Stimulated activated CD4-positive, alpha-beta T cell treated with anti-CD3 and anti-CD28 coated beads, Interleukin-1b, Interleukin-23, amount 100 ng/mL, for 1 hour (primary cell): ENCODE measurements at regions not wholly inside any gene's neighbourhood (a gene's known extent, or its start where the extent isn't known, plus 50 kb on each side); places are given as distances from the start of the nearest gene placed in this dataset.

Experiments
- DNase-seq, 2 donors: peaks; one replicate each; pipeline ENCODE4 v3.0.0-alpha.2; 2020; ENCODE audit warnings: low read depth in 2 of 2

- DNase-seq: no peak
Observed at GRCh38 chr12:41891226-41891625, 253.4 kb downstream of the GXYLT1 start.

DNA sequence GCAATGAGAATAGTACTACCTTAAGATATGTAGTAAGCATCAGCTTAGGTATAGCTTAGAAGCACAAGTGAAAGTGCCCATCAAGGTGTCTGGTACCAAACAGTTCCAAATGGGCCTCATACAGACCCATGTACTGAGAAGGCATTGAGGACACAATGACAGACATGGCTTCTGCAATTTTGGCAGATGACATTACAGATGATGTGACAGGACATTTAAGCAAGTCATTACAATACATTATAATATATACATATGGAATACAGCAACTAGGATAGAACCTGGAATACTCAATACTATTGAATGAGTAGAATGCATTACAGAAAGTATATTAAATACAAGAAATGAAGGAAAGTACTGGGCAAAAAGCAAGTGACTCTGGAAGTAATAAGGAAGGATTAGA, 256.4 kb downstream of the GXYLT1 start:
- DNase-seq: no peak

GRCh38 chr12:41881891-41882805, 262.5 kb downstream of the GXYLT1 start:
- DNase-seq: no peak

DNA sequence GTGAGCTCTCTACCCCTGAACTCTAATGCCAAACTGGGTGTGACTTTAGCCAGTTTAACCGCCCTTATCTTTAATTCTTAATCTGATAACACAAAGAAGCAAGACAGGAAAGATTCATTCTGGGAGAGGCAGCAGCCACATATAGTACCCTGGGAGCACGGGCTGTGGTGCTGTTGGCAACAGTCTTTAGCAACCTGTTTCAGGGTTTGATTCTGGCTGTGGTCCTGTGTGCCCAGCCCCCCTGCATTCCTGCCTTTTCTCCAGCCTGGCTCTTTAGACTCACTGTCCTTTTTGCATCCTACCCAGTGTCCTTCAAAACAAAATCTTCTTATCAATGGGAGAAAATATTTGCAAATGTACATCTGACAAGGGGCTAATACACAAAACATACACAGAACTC, 275.2 kb downstream of the GXYLT1 start:
- no peak for DNase-seq

GRCh38 chr12:41866878-41867430, 277.7 kb downstream of the GXYLT1 start:
- DNase-seq: no peak

GRCh38 chr12:41856228-41856627, 288.4 kb downstream of the GXYLT1 start:
- no peak for DNase-seq

GRCh38 chr12:41850046-41850445, 294.6 kb downstream of the GXYLT1 start:
- no peak for DNase-seq

GRCh38 chr12:41846718-41847117, 298.0 kb downstream of the GXYLT1 start:
- DNase-seq: no peak

GRCh38 chr12:41836416-41836815, 308.3 kb downstream of the GXYLT1 start:
- DNase-seq: no peak

- no peak for DNase-seq
Observed at GRCh38 chr12:41835556-41835955, 309.1 kb downstream of the GXYLT1 start.

DNA sequence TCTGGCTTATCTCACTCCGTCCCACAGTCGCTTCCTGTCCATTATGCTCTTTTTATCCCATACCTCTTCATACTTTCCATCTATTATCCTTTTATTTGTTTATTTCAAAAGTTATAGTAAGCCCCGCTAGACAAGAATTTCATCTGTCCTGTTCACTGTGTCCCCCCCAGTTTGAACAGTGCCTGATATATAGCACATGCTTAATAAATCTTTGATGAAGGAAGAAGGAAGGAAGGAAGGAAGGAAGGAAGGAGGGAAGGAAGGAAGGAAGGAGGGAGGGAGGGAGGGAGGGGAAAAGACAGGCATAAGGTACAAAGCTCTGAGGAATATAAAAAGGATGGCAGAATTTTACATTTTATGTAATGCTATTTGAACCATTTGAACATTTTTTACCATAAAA, 324.7 kb downstream of the GXYLT1 start:
- no peak for DNase-seq

DNA sequence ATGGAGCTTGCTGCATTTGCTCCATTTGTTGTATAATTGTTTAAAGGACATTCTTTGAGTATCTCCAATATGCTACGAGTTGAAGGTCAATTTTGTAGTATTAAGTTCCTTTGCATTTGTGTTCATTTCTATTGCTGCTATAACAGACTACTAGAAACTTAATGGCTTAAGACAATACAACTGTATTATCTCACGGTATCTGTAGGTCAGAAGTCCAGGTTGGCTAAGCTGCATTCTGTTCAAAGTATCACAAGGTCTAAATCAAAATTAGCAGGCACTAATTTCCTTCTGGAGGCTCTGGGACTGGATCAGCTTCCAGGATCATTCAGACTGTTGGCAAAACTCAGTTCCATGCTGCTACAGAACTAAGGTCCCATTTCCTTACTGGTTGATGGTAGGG, 340.6 kb downstream of the GXYLT1 start:
- DNase-seq: no peak

DNA sequence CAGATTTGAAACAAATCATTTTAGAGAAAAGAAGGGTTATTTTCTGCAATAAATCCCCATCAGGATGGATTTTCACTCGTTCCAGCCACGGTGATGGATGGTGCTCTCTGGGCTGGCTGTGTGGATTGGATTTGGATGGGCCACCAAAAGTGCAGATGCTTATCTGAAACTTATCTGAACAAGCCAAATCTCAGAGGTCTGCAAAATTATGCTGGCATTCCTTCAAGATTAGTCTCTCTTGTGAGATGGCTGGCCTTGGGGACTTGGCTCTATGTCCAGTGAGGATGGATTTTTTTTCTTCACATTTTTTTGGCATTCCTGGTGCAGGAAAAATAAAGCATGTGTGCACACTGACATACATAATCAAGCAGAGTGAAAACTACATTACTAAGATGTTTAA, 341.9 kb downstream of the GXYLT1 start:
- no peak for DNase-seq

GRCh38 chr12:41801261-41801660, 343.4 kb downstream of the GXYLT1 start:
- DNase-seq: no peak

DNA sequence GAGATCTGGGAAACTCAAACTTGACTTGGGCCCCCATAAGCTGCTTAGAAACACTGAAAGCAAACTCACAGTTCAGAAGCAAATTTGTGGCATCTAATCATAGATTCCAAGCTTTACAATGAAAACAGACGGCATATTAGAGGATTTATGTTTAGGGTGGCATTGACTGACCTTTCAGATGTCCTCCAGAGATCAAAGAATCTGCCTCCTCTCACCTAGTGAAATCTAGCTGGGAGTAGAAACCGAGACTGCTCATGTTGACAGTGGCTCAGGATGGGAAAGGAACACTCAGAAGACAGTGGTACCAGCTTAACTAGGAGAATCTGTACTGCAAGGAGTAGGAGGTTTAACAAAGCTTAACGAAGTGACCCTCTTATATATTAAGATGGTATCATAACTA, 345.0 kb downstream of the GXYLT1 start:
- DNase-seq: no peak

DNA sequence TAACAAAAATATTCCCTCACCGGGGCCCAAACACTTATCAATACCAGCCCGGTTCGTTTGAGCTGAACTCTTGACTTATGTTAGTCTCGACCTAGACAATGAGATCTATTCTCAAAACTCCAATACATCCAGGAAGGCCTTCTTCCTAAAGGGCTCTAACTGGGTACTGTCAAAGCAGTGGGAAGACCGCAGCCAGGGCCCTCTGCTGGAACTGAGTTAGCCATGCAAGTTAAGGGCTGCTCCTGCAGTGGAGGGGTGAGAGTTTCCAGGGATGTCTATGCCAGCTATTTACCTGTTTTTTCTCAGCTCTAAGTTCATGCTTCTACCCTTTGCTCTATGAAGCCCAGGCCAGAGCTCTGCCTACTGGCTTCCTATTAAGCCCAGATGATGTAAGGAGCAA, 348.8 kb downstream of the GXYLT1 start:
- no peak for DNase-seq

DNA sequence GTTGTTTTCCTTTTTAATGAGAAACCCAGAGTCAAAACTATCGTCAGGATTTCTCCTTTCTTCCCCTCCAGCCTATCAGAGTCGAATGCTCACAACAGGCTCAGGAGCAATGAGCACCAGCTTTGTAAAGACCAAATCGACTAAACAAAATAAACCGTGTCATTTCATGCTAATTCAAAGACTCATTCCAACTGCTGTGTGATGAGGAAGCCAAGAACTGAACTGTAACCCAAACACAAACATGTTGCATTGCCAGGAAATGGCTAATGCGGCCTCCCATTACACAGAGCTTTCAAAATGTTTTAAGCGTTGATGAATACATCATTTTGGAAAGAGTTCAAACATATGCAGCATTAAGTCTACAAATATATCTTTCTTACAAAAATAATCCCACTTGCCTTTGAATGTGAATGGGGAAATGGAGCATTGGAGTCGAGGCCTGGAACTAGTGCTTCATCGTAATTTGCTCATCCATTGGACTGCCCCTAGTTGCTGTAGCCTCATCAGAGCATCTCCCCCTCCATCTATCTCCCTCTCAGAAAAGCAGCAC, 349.5 kb downstream of the GXYLT1 start:
- DNase-seq: no peak

DNA sequence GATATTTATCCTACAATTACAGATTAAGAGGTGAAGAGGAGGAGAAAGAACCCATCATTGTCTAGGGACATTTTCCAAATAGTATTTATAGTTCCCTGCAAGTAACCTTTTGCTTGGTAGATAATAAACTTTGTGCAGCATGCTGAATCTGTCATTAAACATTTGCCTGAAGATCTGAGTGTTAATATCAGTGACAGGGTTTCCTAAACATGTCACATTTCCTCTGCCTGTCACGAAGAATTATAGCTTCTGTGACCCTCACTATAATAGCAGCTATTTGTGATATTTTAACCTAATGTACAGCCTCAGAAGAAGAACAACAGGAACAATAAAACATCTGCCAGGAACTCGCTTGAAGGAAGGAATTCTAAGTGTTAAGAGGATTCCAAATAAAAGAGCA, 350.3 kb downstream of the GXYLT1 start:
- DNase-seq: no peak

DNA sequence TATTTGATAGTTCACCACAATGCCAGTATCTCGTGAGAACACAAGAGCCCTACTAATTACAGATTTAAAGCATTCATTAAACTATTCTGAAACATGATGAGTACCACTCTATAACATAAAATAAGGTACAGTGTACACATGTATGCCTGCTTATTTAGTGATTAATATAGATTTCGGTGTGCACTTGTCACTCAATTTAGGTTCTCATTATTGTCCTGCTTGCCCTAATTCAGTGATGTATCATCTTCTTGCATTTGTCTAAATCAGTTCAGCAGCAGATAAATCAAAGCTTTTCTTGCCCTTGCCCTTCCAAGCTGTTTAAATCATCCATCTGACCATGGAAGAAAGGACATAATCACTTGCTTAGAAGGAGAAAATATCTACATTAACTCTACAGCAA, 359.7 kb downstream of the GXYLT1 start:
- DNase-seq: no peak

GRCh38 chr12:41778934-41779333, 365.7 kb downstream of the GXYLT1 start:
- no peak for DNase-seq

GRCh38 chr12:41777064-41777790, 367.4 kb downstream of the GXYLT1 start:
- no peak for DNase-seq

DNA sequence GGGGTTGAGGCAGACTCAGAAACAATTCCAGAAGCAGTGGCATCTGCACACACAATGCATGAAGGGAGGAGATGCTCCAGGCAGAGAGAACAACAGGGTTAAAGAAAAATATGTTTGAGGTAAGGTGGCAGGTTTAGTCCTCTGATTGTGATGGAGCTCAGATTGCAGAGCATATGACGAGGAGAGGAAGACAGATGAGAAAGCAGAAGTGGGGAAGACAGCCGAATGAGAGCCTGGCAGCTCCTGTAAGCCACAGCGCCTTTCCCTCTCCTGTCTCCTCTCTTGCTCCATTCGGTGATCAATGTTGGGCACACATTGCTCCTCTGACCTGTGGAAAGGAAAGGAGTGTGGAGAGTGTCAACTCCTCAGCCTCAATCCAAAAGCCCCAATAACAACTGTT, 372.2 kb downstream of the GXYLT1 start:
- no peak for DNase-seq

DNA sequence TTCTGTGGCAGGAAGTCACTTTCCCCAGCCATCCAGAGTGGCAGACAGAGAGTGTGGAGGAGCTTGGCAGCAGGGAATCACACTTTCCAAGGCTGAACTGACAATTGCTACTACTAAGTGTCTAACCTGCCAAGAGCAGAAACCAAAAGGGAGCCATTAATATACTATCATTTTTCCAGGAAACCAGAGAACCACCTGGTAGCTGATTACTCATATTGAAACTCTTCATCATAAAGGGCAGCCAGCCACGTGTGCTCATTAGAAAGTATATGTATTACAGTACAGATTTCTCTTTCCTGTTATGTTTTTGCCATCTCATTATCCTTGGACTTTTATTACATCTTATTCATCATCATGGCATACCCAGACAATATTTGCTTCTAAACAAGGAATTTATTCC, 374.9 kb downstream of the GXYLT1 start:
- no peak for DNase-seq
